ENCODE measurements at regions not wholly inside any gene's neighbourhood (a gene's known extent, or its start where the extent isn't known, plus 50 kb on each side); places are given as distances from the start of the nearest gene placed in this dataset.
"Not testable (repeated sequence)": the region's sequence is repeated elsewhere in the genome, so short reads cannot be mapped to it uniquely, and the experiment has no call there.

DNA sequence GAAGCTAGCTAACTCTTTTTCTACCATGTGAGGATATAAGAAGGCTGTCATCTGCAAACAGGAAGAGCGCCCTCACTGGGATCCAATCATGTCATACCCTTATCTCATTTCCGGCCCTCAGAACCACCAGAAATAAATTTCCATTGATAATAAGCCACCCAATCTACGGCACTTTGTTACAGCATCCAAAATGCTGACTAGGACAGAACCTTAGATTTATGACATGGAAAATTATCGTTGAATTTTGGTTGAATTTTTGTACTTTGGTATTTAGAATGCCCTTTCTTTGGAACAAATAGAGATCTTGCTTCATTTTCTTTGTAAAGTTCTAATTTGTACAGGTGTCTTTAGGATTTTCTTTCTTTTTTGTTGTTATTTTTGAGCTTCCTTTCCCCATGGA lies 53.3 kb upstream of the CYLC2 start:
- no peaks in the 10 kb centered on the region for H3K9me3 ChIP-seq (ENCODE audit: insufficient read depth, low read depth)
- no peak overlapping the region for H3K4me2 ChIP-seq
- ChIA-PET CTCF (no interaction called here), POLR2A (ENCODE audit: unreplicated experiment) (no interaction called here)
- H3K79me2 ChIP-seq (ENCODE audit: low read depth) = no peaks in the 10 kb centered on the region
- no peaks in the 10 kb centered on the region for H4K20me1 ChIP-seq (ENCODE audit: insufficient read depth)
- no peak for DNase-seq
- H3K4me1 ChIP-seq (replicated peaks; ENCODE audit: insufficient read depth) = no peaks in the 10 kb centered on the region
- no peak overlapping the region for H3K27ac ChIP-seq
- BruUV-seq (replicated peaks) = no TSS peak
- H3K36me3 ChIP-seq (ENCODE audit: low read depth) = no peaks in the 10 kb centered on the region
- no peaks in the 10 kb centered on the region for H3K27me3 ChIP-seq (ENCODE audit: insufficient read depth, low read depth)
- no peak for TF ChIP-seq EZH2 (IDR thresholded peaks at IDR 0.05; ENCODE audit: low read depth)
- TF ChIP-seq, protein P1, sequence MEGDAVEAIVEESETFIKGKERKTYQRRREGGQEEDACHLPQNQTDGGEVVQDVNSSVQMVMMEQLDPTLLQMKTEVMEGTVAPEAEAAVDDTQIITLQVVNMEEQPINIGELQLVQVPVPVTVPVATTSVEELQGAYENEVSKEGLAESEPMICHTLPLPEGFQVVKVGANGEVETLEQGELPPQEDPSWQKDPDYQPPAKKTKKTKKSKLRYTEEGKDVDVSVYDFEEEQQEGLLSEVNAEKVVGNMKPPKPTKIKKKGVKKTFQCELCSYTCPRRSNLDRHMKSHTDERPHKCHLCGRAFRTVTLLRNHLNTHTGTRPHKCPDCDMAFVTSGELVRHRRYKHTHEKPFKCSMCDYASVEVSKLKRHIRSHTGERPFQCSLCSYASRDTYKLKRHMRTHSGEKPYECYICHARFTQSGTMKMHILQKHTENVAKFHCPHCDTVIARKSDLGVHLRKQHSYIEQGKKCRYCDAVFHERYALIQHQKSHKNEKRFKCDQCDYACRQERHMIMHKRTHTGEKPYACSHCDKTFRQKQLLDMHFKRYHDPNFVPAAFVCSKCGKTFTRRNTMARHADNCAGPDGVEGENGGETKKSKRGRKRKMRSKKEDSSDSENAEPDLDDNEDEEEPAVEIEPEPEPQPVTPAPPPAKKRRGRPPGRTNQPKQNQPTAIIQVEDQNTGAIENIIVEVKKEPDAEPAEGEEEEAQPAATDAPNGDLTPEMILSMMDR (conservative IDR thresholded peaks at IDR 0.05) = no peak
- no peaks in the 10 kb centered on the region for H3K9me2 ChIP-seq (ENCODE audit: insufficient read depth)
- no peak overlapping the region for H3K4me3 ChIP-seq
- no peaks in the 10 kb centered on the region for H3F3A ChIP-seq (ENCODE audit: insufficient read depth, low read depth)
- intact Hi-C loops (cut with micrococcal nuclease; ENCODE audit: unreplicated experiment) = no loop called here
- H2AFZ ChIP-seq = no peak overlapping the region

DNA sequence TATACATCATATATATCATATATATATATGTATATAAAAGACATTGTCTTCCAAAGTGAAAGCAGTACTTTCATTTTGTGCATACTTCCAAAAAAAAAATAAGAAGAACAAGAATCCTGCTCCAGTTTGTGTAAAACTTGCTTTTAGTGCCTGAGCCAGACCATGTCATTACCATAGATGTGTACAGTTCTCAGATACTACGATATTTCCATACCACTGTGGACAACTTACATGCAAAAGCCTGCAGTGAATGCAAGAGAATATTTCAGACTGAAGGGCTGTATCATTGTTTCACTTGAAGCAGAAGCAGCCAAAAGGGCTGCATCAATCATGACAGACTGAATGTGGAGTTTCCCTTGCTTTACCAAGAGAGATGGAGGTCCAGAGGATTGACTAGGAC lies 72.6 kb upstream of the CYLC2 start:
- H3K9me3 ChIP-seq (ENCODE audit: insufficient read depth, low read depth) = no peaks in the 10 kb centered on the region
- H3K9me2 ChIP-seq (ENCODE audit: insufficient read depth) = no peaks in the 10 kb centered on the region
- ChIA-PET POLR2A (ENCODE audit: unreplicated experiment) (no interaction called here), CTCF (no interaction called here)
- H2AFZ ChIP-seq = no peak overlapping the region
- no peaks in the 10 kb centered on the region for H3F3A ChIP-seq (ENCODE audit: insufficient read depth, low read depth)
- H3K27ac ChIP-seq = no peak overlapping the region
- H3K4me1 ChIP-seq (replicated peaks; ENCODE audit: insufficient read depth) = no peaks in the 10 kb centered on the region
- DNase-seq = no peak
- BruUV-seq (replicated peaks) = no TSS peak
- no peak overlapping the region for H3K4me3 ChIP-seq
- no peak overlapping the region for H3K4me2 ChIP-seq
- no peaks in the 10 kb centered on the region for H3K79me2 ChIP-seq (ENCODE audit: low read depth)
- no peaks in the 10 kb centered on the region for H3K27me3 ChIP-seq (ENCODE audit: insufficient read depth, low read depth)
- TF ChIP-seq, protein P1 (conservative IDR thresholded peaks at IDR 0.05) = no peak
- TF ChIP-seq EZH2 (IDR thresholded peaks at IDR 0.05; ENCODE audit: low read depth) = no peak
- H3K36me3 ChIP-seq (ENCODE audit: low read depth) = no peaks in the 10 kb centered on the region
- H4K20me1 ChIP-seq (ENCODE audit: insufficient read depth) = no peaks in the 10 kb centered on the region
- intact Hi-C loops (cut with micrococcal nuclease; ENCODE audit: unreplicated experiment) = no loop called here

DNA sequence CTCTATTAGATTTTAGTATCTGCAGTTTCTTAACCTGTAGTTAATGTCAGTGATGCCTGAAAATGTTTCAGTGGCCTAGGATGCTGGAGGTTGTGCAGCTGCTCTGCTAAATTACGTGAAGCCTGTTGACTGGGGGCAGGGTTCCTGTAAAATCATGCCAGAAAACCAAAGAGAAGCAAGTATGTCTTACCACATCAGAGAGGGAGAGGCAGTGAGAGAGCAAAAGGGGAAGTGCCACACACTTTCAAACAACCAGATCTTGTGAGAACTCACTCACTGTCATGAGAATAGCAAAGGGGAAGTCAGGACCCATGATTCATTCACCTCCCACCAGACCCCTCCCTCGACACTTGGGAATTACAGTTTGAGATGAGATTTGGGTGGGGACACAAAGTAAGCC lies 83.9 kb upstream of the CYLC2 start:
- Histone ChIP-seq H4K20me1 (ENCODE audit: insufficient read depth) (no peaks in the 10 kb centered on the region), H3K36me3 (ENCODE audit: low read depth) (no peaks in the 10 kb centered on the region), H3K4me2 (no peak overlapping the region), H3K9me3 (ENCODE audit: insufficient read depth, low read depth) (no peaks in the 10 kb centered on the region), H3K27me3 (ENCODE audit: insufficient read depth, low read depth) (no peaks in the 10 kb centered on the region), H3K79me2 (ENCODE audit: low read depth) (no peaks in the 10 kb centered on the region), H2AFZ (no peak overlapping the region), H3K27ac (no peak overlapping the region), H3K4me1 (replicated peaks; ENCODE audit: insufficient read depth) (no peaks in the 10 kb centered on the region), H3K4me3 (no peak overlapping the region), H3F3A (ENCODE audit: insufficient read depth, low read depth) (no peaks in the 10 kb centered on the region), H3K9me2 (ENCODE audit: insufficient read depth) (no peaks in the 10 kb centered on the region; the same call in none of the 2 replicates)
- no peak for TF ChIP-seq EZH2 (IDR thresholded peaks at IDR 0.05; ENCODE audit: low read depth)
- TF ChIP-seq, protein P1 (conservative IDR thresholded peaks at IDR 0.05) = no peak
- no TSS peak for BruUV-seq (replicated peaks)
- DNase-seq = no peak
- intact Hi-C loops (cut with micrococcal nuclease; ENCODE audit: unreplicated experiment) = loop anchor here (10.0 kb wide), 1 partner anchor 46 kb away; no protein-coding TSS in a partner anchor
- POLR2A ChIA-PET (ENCODE audit: unreplicated experiment) = no interaction called here
- CTCF ChIA-PET = no interaction called here

DNA sequence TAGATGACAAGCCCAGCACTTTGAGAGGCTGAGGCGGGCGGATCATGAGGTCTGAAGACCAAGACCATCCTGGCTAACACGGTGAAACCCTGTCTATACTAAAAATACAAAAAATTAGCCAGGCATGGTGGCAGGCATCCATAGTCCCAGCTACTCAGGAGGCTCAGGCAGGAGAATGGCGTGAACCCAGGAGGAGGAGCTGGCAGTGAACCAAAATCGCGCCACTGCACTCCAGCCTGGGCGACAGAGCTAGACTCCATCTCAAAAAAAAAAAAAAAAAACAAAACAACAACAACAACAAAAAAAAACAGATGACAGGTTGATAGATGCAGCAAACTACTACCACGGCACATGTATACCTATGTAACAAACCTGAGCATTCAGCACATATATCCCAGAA lies 89.3 kb upstream of the CYLC2 start:
- H4K20me1 ChIP-seq (ENCODE audit: insufficient read depth); H3K9me2 ChIP-seq (ENCODE audit: insufficient read depth); CTCF ChIA-PET; H3K36me3 ChIP-seq (ENCODE audit: low read depth); H3K27me3 ChIP-seq (ENCODE audit: insufficient read depth, low read depth); H3K9me3 ChIP-seq (ENCODE audit: insufficient read depth, low read depth); H3K4me2 ChIP-seq; H3K4me1 ChIP-seq (replicated peaks; ENCODE audit: insufficient read depth); H3K4me3 ChIP-seq; BruUV-seq (replicated peaks); intact Hi-C loops (cut with micrococcal nuclease; ENCODE audit: unreplicated experiment); H3F3A ChIP-seq (ENCODE audit: insufficient read depth, low read depth); H3K27ac ChIP-seq; DNase-seq; H3K79me2 ChIP-seq (ENCODE audit: low read depth); H2AFZ ChIP-seq; POLR2A ChIA-PET (ENCODE audit: unreplicated experiment): not testable (repeated sequence)
